ENCODE measurements at regions not wholly inside any gene's neighbourhood (a gene's known extent, or its start where the extent isn't known, plus 50 kb on each side); places are given as distances from the start of the nearest gene placed in this dataset.

GRCh38 chr12:131348646-131349045 is 362.2 kb upstream of the SFSWAP start:
- TF ChIP-seq EZH2 (IDR thresholded peaks at IDR 0.05; ENCODE audit: borderline replicate concordance, low read depth, low read length, poor library complexity, severe bottlenecking): no peak
- TF ChIP-seq CTCF (conservative IDR thresholded peaks at IDR 0.05; ENCODE audit: low read depth, low read length): no peak
